Breast epithelium (tissue), 3 donors: ENCODE measurements at regions not wholly inside any gene's neighbourhood (a gene's known extent, or its start where the extent isn't known, plus 50 kb on each side); places are given as distances from the start of the nearest gene placed in this dataset.
"Not testable (repeated sequence)": the region's sequence is repeated elsewhere in the genome, so short reads cannot be mapped to it uniquely, and the experiment has no call there.

Experiments used
- POLR2A ChIP-seq: fragments of 450-650 bp; IDR thresholded peaks from one replicate; pipeline ENCODE4 v1.6.1; 2016; ENCODE audit warnings: antibody characterized with exemption, mild to moderate bottlenecking, moderate library complexity
- TF ChIP-seq, protein P1 (sequence below), 3 donors: fragments of 450-650 bp; IDR thresholded peaks; one replicate each; pipeline ENCODE4 v1.5.1; 2016 to 2017; ENCODE audit warnings: antibody characterized with exemption in 3 of 3, mild to moderate bottlenecking in 3 of 3, moderate library complexity in 3 of 3

DNA sequence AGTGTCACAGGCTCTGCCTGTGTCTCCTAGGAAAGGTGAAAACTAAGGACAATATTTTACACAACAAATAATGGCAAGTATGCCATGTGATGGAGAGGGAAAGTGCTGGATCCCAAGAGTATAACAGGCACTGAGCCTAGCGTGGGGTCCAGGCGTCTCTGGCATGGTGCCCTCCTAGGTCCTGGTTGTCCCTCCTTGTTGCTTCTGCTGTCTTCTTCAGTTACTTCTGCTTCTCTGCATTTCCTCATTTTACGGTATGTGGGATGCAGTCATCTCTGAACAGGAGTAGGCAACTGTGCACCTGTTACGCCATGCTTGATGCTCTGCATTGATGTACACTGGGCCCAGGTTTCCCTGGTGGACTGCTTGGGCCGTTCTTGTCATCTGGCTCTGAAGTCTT, 1480.8 kb downstream of the FOXD4L5 start:
- not testable (repeated sequence) for TF ChIP-seq POLR2A
- TF ChIP-seq, protein P1, sequence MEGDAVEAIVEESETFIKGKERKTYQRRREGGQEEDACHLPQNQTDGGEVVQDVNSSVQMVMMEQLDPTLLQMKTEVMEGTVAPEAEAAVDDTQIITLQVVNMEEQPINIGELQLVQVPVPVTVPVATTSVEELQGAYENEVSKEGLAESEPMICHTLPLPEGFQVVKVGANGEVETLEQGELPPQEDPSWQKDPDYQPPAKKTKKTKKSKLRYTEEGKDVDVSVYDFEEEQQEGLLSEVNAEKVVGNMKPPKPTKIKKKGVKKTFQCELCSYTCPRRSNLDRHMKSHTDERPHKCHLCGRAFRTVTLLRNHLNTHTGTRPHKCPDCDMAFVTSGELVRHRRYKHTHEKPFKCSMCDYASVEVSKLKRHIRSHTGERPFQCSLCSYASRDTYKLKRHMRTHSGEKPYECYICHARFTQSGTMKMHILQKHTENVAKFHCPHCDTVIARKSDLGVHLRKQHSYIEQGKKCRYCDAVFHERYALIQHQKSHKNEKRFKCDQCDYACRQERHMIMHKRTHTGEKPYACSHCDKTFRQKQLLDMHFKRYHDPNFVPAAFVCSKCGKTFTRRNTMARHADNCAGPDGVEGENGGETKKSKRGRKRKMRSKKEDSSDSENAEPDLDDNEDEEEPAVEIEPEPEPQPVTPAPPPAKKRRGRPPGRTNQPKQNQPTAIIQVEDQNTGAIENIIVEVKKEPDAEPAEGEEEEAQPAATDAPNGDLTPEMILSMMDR (IDR thresholded peaks at IDR 0.05): not testable (repeated sequence)
